ENCODE measurements at regions not wholly inside any gene's neighbourhood (a gene's known extent, or its start where the extent isn't known, plus 50 kb on each side); places are given as distances from the start of the nearest gene placed in this dataset.

GRCh38 chr13:58083064-58083463 lies 451.5 kb downstream of the PCDH17 start (continued):
- TF ChIP-seq REST (IDR thresholded peaks at IDR 0.05; ENCODE audit: low read depth, low read length): no peak
- no peak for TF ChIP-seq TAF1 (IDR thresholded peaks at IDR 0.05; ENCODE audit: borderline replicate concordance, low read depth, low read length)
- no peak for TF ChIP-seq NRF1 (IDR thresholded peaks at IDR 0.05; ENCODE audit: low read depth, low read length)
- no peak for TF ChIP-seq MAX (IDR thresholded peaks at IDR 0.05; ENCODE audit: low read depth)
- no peak for TF ChIP-seq FOXM1 (IDR thresholded peaks at IDR 0.05; ENCODE audit: low read depth)
- TF ChIP-seq RCOR1 (IDR thresholded peaks at IDR 0.05; ENCODE audit: low read length): no peak

- Histone ChIP-seq H3K79me2 (ENCODE audit: insufficient read depth) (no peaks in the 10 kb centered on the region), H3K4me1 (ENCODE audit: control insufficient read depth in 1 of 2, insufficient read depth in 2 of 2, low read depth in 1 of 2, low read length in 1 of 2) (no peaks in the 10 kb centered on the region), H2AFZ (ENCODE audit: low read depth) (no peak overlapping the region), H3K27ac (ENCODE audit: low read depth in 2 of 2, low read length in 1 of 2) (no peak overlapping the region), H3K9me2 (no peaks in the 10 kb centered on the region), H3K9ac (no peak overlapping the region), H3F3A (replicated peaks; ENCODE audit: insufficient read depth) (no peaks in the 10 kb centered on the region), H4K20me1 (ENCODE audit: insufficient read depth) (no peaks in the 10 kb centered on the region), H3K4me2 (no peak overlapping the region), H3K4me3 (ENCODE audit: low read depth in 2 of 2, low read length in 1 of 2) (no peak overlapping the region), H3K9me3 (no peaks in the 10 kb centered on the region), H3K27me3 (ENCODE audit: insufficient read depth) (no peaks in the 10 kb centered on the region), H3K36me3 (replicated peaks in 1 of 2; ENCODE audit: control insufficient read depth in 1 of 2, insufficient read depth in 2 of 2, low read length in 1 of 2) (no peaks in the 10 kb centered on the region)
- ChIA-PET POLR2A (no interaction called here), CTCF (interaction anchor here (0.7 kb wide), 1 partner anchor 27 kb away, joined by 3 read pairs; no protein-coding TSS in a partner anchor)
- WGBS (ENCODE audit: low lambda C conversion rate): 66% methylated on average over 2 of the region's 2 CpGs
- DNase-seq: no peak
- no peak for TF ChIP-seq NRF1 (IDR thresholded peaks at IDR 0.05; ENCODE audit: low read depth, low read length)
- TF ChIP-seq MXI1 (IDR thresholded peaks at IDR 0.05; ENCODE audit: low read depth, low read length): no peak
- no peak for TF ChIP-seq ZBTB33 (IDR thresholded peaks at IDR 0.05; ENCODE audit: borderline replicate concordance, low read depth)
- TF ChIP-seq POLR2AphosphoS5 (IDR thresholded peaks at IDR 0.05; ENCODE audit: low read depth, low read length): no peak
Measured at GRCh38 chr13:58085274-58085673, 453.7 kb downstream of the PCDH17 start.

- no peaks in the 10 kb centered on the region for H3K36me3 ChIP-seq (replicated peaks in 1 of 2; ENCODE audit: control insufficient read depth in 1 of 2, insufficient read depth in 2 of 2, low read length in 1 of 2)
- H4K20me1 ChIP-seq (ENCODE audit: insufficient read depth): no peaks in the 10 kb centered on the region
- no peak for TF ChIP-seq POLR2AphosphoS5 (IDR thresholded peaks at IDR 0.05; ENCODE audit: low read depth, low read length)
- no peak for TF ChIP-seq RCOR1 (IDR thresholded peaks at IDR 0.05; ENCODE audit: low read length)
- no peak for TF ChIP-seq FOXM1 (IDR thresholded peaks at IDR 0.05; ENCODE audit: low read depth)
- TF ChIP-seq ZBTB33 (IDR thresholded peaks at IDR 0.05; ENCODE audit: borderline replicate concordance, low read depth): no peak
- TF ChIP-seq NRF1 (IDR thresholded peaks at IDR 0.05; ENCODE audit: low read depth, low read length): no peak
- no peak for TF ChIP-seq TCF12 (IDR thresholded peaks at IDR 0.05)
- TF ChIP-seq PBX3 (IDR thresholded peaks at IDR 0.05): no peak
- no peak for TF ChIP-seq GABPA (IDR thresholded peaks at IDR 0.05; ENCODE audit: low read depth)
- TF ChIP-seq GATA2 (CRISPR knock-in tag; IDR thresholded peaks at IDR 0.05): no peak
- no peak for TF ChIP-seq USF2 (IDR thresholded peaks at IDR 0.05; ENCODE audit: borderline replicate concordance, low read depth, low read length)
- no peak for TF ChIP-seq MXI1 (IDR thresholded peaks at IDR 0.05; ENCODE audit: low read depth, low read length)
- no peak overlapping the region for H3K4me2 ChIP-seq
- no peak overlapping the region for H2AFZ ChIP-seq (ENCODE audit: low read depth)
- no peak overlapping the region for H3K9ac ChIP-seq
- DNase-seq: no peak
- no peaks in the 10 kb centered on the region for H3K9me3 ChIP-seq
- ChIA-PET POLR2A (no interaction called here), CTCF (interaction anchor here (0.7 kb wide), 1 partner anchor 27 kb away, joined by 3 read pairs; no protein-coding TSS in a partner anchor)
- H3K79me2 ChIP-seq (ENCODE audit: insufficient read depth): no peaks in the 10 kb centered on the region
- H3K9me2 ChIP-seq: no peaks in the 10 kb centered on the region
- no peaks in the 10 kb centered on the region for H3K27me3 ChIP-seq (ENCODE audit: insufficient read depth)
- no peak overlapping the region for H3K27ac ChIP-seq (ENCODE audit: low read depth in 2 of 2, low read length in 1 of 2)
- H3F3A ChIP-seq (replicated peaks; ENCODE audit: insufficient read depth): no peaks in the 10 kb centered on the region
- 66% methylated on average over 3 of the region's 3 CpGs for WGBS (ENCODE audit: low lambda C conversion rate)
- H3K4me1 ChIP-seq (ENCODE audit: control insufficient read depth in 1 of 2, insufficient read depth in 2 of 2, low read depth in 1 of 2, low read length in 1 of 2): no peaks in the 10 kb centered on the region
- H3K4me3 ChIP-seq (ENCODE audit: low read depth in 2 of 2, low read length in 1 of 2): no peak overlapping the region
Measured at GRCh38 chr13:58085819-58086218, 454.3 kb downstream of the PCDH17 start.
